Panc1 (cell line): ENCODE measurements at regions not wholly inside any gene's neighbourhood (a gene's known extent, or its start where the extent isn't known, plus 50 kb on each side); places are given as distances from the start of the nearest gene placed in this dataset.

ENCODE experiments used
- ATAC-seq: fragments of 200-7000 bp; cut with Tn5 transposase; 2 replicates; pipeline ENCODE4 v1.9.1; 2020; ENCODE audit warnings: mild to moderate bottlenecking, moderate library complexity
- BruUV-seq: library from RNA; stranded (reverse); fragments of 400-500 nt; replicated peaks from 2 replicates; lab custom pipeline; 2021; lab: Mats Ljungman, UMichigan
- CTCF ChIA-PET: fragments of 300-600 bp; sonication (Branson Sonifier 250); formaldehyde crosslinking; loops from one replicate; lab custom pipeline; 2022; ENCODE audit warnings: antibody characterized with exemption; lab: Charles Lee
- POLR2A ChIA-PET: fragments of 300-600 bp; sonication (Branson Sonifier 250); formaldehyde crosslinking; loops from one replicate; lab custom pipeline; 2022; ENCODE audit warnings: antibody characterized with exemption; lab: Charles Lee
- DNase-seq: peaks from one replicate; pipeline ENCODE4 v3.0.0-alpha.2; 2010; ENCODE audit warnings: low read depth, low spot score
- H3K27ac ChIP-seq: 2 replicates; pipeline ENCODE4 v1.5.1; 2011; ENCODE audit warnings: mild to moderate bottlenecking, low read length, inconsistent platforms
- H3K27me3 ChIP-seq: fragments of 200-500 bp; sonication (Bioruptor generic); 2 replicates; pipeline ENCODE4 v1.6.0; 2014; ENCODE audit warnings: low read length, inconsistent platforms; ENCODE audit not compliant: control insufficient read depth, insufficient read depth
- H3K36me3 ChIP-seq: fragments of 200-500 bp; sonication (Bioruptor generic); 2 replicates; pipeline ENCODE4 v1.5.1; 2014; ENCODE audit warnings: inconsistent platforms, mild to moderate bottlenecking, low read length, moderate library complexity; ENCODE audit not compliant: control insufficient read depth, insufficient read depth
- H3K4me1 ChIP-seq: 2 replicates; pipeline ENCODE4 v1.5.1; 2011; ENCODE audit warnings: inconsistent platforms, mild to moderate bottlenecking, low read length, moderate library complexity; ENCODE audit not compliant: control insufficient read depth, insufficient read depth
- H3K4me3 ChIP-seq, 2 experiments: 2 replicates each; pipeline ENCODE4 v1.5.1; 2011 to 2012; ENCODE audit warnings: low read depth in 2 of 2, low read length in 2 of 2, mild to moderate bottlenecking in 2 of 2, inconsistent platforms in 1 of 2, moderate library complexity in 1 of 2
- H3K9me3 ChIP-seq: fragments of 200-500 bp; sonication (Bioruptor generic); 2 replicates; pipeline ENCODE4 v1.5.1; 2014; ENCODE audit warnings: low read depth, mild to moderate bottlenecking, inconsistent platforms, low read length, moderate library complexity; ENCODE audit not compliant: control insufficient read depth, insufficient read depth
- POLR2AphosphoS5 ChIP-seq: IDR thresholded peaks from 2 replicates; pipeline ENCODE4 v1.6.1; 2012; ENCODE audit warnings: mild to moderate bottlenecking, low read depth, low read length, moderate library complexity
- SIN3A ChIP-seq: IDR thresholded peaks from 2 replicates; pipeline ENCODE4 v1.6.1; 2012; ENCODE audit warnings: low read depth, mild to moderate bottlenecking, low read length, moderate library complexity, borderline replicate concordance; ENCODE audit not compliant: insufficient read depth
- TCF7L2 ChIP-seq: IDR thresholded peaks from 2 replicates; pipeline ENCODE4 v1.6.1; 2011; ENCODE audit warnings: mild to moderate bottlenecking, low read depth, low read length, inconsistent platforms
- in situ Hi-C: cut with HindIII; loops from 2 replicates; pipeline ENCODE4 v1.10.0; 2016; ENCODE audit warnings: low sequenced_read_pairs, low pct_unique_long_range_greater_than_20kb
- intact Hi-C: fragments of 100-400 bp; cut with micrococcal nuclease; formaldehyde crosslinking; loops from one replicate; pipeline ENCODE4 v1.10.0; 2022; ENCODE audit not compliant: unreplicated experiment
- TF ChIP-seq, protein P1 (sequence below), 2 experiments: IDR thresholded peaks; 2 replicates each; pipeline ENCODE4 v1.6.1; 2011 to 2012; ENCODE audit warnings: low read depth in 2 of 2, control low read depth in 1 of 2, low read length in 1 of 2, mild to moderate bottlenecking in 1 of 2, moderate library complexity in 1 of 2; ENCODE audit not compliant: insufficient read depth in 1 of 2
- TF ChIP-seq, protein P2 (sequence below): fragments of 450-650 bp; IDR thresholded peaks from 2 replicates; pipeline ENCODE4 v1.5.1; 2017; ENCODE audit warnings: mild to moderate bottlenecking

DNA sequence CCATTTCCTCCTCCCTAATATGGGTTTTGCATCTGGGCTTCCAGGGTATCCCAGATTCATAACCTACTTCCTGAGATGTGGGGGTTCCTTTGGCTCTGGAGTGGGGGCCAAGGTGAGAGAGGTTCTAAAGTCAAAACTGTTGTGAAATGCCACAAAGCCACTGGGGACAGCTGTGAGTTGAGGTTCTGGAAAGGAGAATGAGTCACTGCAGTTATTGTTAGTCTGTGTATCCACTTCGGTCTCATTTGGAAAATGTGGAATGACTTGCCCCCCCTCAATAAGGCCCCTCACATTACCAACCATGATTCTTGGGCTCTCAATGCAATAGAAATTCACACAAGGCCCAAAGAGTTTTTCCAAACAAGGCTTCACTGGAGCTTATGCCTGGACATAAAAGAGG lies 51.1 kb upstream of the LGALSL start:
- Histone ChIP-seq H3K4me1 (no peaks in the 10 kb centered on the region), H3K36me3 (no peaks in the 10 kb centered on the region), H3K27me3 (no peaks in the 10 kb centered on the region), H3K9me3 (no peaks in the 10 kb centered on the region), H3K4me3 (no peak overlapping the region), H3K27ac (no peak overlapping the region)
- BruUV-seq: no TSS peak
- TF ChIP-seq, protein P1, sequence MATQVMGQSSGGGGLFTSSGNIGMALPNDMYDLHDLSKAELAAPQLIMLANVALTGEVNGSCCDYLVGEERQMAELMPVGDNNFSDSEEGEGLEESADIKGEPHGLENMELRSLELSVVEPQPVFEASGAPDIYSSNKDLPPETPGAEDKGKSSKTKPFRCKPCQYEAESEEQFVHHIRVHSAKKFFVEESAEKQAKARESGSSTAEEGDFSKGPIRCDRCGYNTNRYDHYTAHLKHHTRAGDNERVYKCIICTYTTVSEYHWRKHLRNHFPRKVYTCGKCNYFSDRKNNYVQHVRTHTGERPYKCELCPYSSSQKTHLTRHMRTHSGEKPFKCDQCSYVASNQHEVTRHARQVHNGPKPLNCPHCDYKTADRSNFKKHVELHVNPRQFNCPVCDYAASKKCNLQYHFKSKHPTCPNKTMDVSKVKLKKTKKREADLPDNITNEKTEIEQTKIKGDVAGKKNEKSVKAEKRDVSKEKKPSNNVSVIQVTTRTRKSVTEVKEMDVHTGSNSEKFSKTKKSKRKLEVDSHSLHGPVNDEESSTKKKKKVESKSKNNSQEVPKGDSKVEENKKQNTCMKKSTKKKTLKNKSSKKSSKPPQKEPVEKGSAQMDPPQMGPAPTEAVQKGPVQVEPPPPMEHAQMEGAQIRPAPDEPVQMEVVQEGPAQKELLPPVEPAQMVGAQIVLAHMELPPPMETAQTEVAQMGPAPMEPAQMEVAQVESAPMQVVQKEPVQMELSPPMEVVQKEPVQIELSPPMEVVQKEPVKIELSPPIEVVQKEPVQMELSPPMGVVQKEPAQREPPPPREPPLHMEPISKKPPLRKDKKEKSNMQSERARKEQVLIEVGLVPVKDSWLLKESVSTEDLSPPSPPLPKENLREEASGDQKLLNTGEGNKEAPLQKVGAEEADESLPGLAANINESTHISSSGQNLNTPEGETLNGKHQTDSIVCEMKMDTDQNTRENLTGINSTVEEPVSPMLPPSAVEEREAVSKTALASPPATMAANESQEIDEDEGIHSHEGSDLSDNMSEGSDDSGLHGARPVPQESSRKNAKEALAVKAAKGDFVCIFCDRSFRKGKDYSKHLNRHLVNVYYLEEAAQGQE (IDR thresholded peaks at IDR 0.05; ENCODE audit: insufficient read depth in 1 of 2, low read depth in 2 of 2, low read length in 1 of 2): no peak
- TF ChIP-seq POLR2AphosphoS5 (no peak), TCF7L2 (no peak), SIN3A (no peak)
- TF ChIP-seq, protein P2, sequence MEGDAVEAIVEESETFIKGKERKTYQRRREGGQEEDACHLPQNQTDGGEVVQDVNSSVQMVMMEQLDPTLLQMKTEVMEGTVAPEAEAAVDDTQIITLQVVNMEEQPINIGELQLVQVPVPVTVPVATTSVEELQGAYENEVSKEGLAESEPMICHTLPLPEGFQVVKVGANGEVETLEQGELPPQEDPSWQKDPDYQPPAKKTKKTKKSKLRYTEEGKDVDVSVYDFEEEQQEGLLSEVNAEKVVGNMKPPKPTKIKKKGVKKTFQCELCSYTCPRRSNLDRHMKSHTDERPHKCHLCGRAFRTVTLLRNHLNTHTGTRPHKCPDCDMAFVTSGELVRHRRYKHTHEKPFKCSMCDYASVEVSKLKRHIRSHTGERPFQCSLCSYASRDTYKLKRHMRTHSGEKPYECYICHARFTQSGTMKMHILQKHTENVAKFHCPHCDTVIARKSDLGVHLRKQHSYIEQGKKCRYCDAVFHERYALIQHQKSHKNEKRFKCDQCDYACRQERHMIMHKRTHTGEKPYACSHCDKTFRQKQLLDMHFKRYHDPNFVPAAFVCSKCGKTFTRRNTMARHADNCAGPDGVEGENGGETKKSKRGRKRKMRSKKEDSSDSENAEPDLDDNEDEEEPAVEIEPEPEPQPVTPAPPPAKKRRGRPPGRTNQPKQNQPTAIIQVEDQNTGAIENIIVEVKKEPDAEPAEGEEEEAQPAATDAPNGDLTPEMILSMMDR: no peak
- ATAC-seq (no peak), DNase-seq (no peak)
- ChIA-PET CTCF (no interaction called here), POLR2A (interaction anchor here (0.6 kb wide), 1 partner anchor 40 kb away, joined by 3 read pairs; no protein-coding TSS in a partner anchor)
- intact Hi-C loops (no loop called here), in situ Hi-C loops (no loop called here)

DNA sequence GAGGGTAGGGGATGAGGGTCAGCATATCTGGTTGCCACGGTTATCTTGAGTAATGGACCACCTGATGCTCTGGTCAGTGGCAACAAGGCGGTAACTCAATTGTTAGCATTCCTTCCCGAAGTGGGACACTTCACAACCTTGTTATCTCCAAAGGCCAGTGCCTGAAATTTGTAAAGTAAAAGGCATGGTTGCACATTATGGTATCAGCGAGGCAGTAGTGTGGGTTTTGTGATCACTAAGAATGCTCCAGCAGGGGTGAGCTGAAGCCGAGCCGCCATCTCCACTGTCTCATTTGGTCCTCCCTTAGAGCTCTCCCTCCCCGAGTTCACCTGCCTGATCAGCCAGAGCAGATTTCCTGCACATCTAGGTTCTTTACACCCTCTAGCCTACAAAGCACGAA lies 50.5 kb upstream of the LGALSL start:
- in situ Hi-C loops (no loop called here), intact Hi-C loops (no loop called here)
- ATAC-seq (no peak), DNase-seq (no peak)
- no peaks in the 10 kb centered on the region for H3K9me3 ChIP-seq
- TF ChIP-seq, protein P1 (IDR thresholded peaks at IDR 0.05; ENCODE audit: insufficient read depth in 1 of 2, low read depth in 2 of 2, low read length in 1 of 2): no peak
- TF ChIP-seq TCF7L2 (no peak), POLR2AphosphoS5 (no peak), SIN3A (no peak)
- TF ChIP-seq, protein P2: no peak
- ChIA-PET POLR2A (interaction anchor here (0.6 kb wide), 1 partner anchor 41 kb away, joined by 3 read pairs; no protein-coding TSS in a partner anchor), CTCF (no interaction called here)
- no peaks in the 10 kb centered on the region for H3K4me1 ChIP-seq
- no peaks in the 10 kb centered on the region for H3K27me3 ChIP-seq
- BruUV-seq: no TSS peak
- no peak overlapping the region for H3K27ac ChIP-seq
- H3K4me3 ChIP-seq: no peak overlapping the region
- H3K36me3 ChIP-seq: no peaks in the 10 kb centered on the region
